PC-3 (cell line): ENCODE measurements at regions not wholly inside any gene's neighbourhood (a gene's known extent, or its start where the extent isn't known, plus 50 kb on each side); places are given as distances from the start of the nearest gene placed in this dataset.
"Not testable (repeated sequence)": the region's sequence is repeated elsewhere in the genome, so short reads cannot be mapped to it uniquely, and the experiment has no call there.

ENCODE experiments used
- ATAC-seq: fragments of 200-7000 bp; cut with Tn5 transposase; 2 replicates; pipeline ENCODE4 v1.9.1; 2020; ENCODE audit warnings: mild to moderate bottlenecking, moderate library complexity
- BruUV-seq: library from RNA; stranded (reverse); fragments of 400-500 nt; replicated peaks from 2 replicates; lab custom pipeline; 2021; lab: Mats Ljungman, UMichigan
- CTCF ChIA-PET: fragments of 300-600 bp; sonication (Branson Sonifier 250); formaldehyde crosslinking; loops from one replicate; lab custom pipeline; 2022; ENCODE audit warnings: antibody characterized with exemption; lab: Charles Lee
- POLR2A ChIA-PET: fragments of 300-600 bp; sonication (Branson Sonifier 250); formaldehyde crosslinking; loops from one replicate; lab custom pipeline; 2022; ENCODE audit warnings: antibody characterized with exemption; ENCODE audit not compliant: unreplicated experiment; lab: Charles Lee
- DNase-seq: peaks from one replicate; pipeline ENCODE4 v3.0.0-alpha.2; 2015
- H2AFZ ChIP-seq: fragments of 300-600 bp; sonication (generic); 2 replicates; pipeline ENCODE4 v1.6.0; 2016; ENCODE audit warnings: antibody characterized with exemption, low read length
- H3F3A ChIP-seq: fragments of 300-600 bp; sonication (generic); one replicate; pipeline ENCODE4 v1.6.0; 2017; ENCODE audit warnings: antibody characterized with exemption, low read length, control low read depth, mild to moderate bottlenecking; ENCODE audit not compliant: unreplicated experiment
- H3K27ac ChIP-seq: fragments of 300-600 bp; sonication (generic); 2 replicates; pipeline ENCODE4 v1.5.1; 2016; ENCODE audit warnings: mild to moderate bottlenecking, low read length
- H3K27me3 ChIP-seq: fragments of 300-600 bp; sonication (generic); 2 replicates; pipeline ENCODE4 v1.6.1; 2016; ENCODE audit warnings: low read length, mixed read lengths
- H3K36me3 ChIP-seq: fragments of 300-600 bp; sonication (generic); 2 replicates; pipeline ENCODE4 v1.6.1; 2016; ENCODE audit warnings: low read depth, mixed run types, low read length, mixed read lengths
- H3K4me1 ChIP-seq: fragments of 300-600 bp; sonication (generic); 2 replicates; pipeline ENCODE4 v1.5.1; 2016; ENCODE audit warnings: low read length; ENCODE audit not compliant: insufficient read depth
- H3K4me2 ChIP-seq: fragments of 300-600 bp; sonication (generic); 2 replicates; pipeline ENCODE4 v1.6.0; 2016; ENCODE audit warnings: low read length
- H3K4me3 ChIP-seq: fragments of 300-600 bp; sonication (generic); 2 replicates; pipeline ENCODE4 v1.5.1; 2016; ENCODE audit warnings: mild to moderate bottlenecking, low read length, mixed read lengths
- H3K79me2 ChIP-seq: fragments of 300-600 bp; sonication (generic); 2 replicates; pipeline ENCODE4 v1.6.1; 2017; ENCODE audit warnings: low read length, mixed read lengths
- H3K9ac ChIP-seq: fragments of 300-600 bp; sonication (generic); 2 replicates; pipeline ENCODE4 v1.6.0; 2016; ENCODE audit warnings: mild to moderate bottlenecking, low read length
- H3K9me2 ChIP-seq: fragments of 300-600 bp; sonication (generic); replicated peaks from 2 replicates; pipeline ENCODE4 v1.6.1; 2016; ENCODE audit warnings: mixed run types, low read length, mixed read lengths
- H3K9me3 ChIP-seq: fragments of 300-600 bp; sonication (generic); 2 replicates; pipeline ENCODE4 v1.6.1; 2016; ENCODE audit warnings: low read length, mixed read lengths
- H4K20me1 ChIP-seq: fragments of 300-600 bp; sonication (generic); 2 replicates; pipeline ENCODE4 v1.6.1; 2016; ENCODE audit warnings: low read length, mixed read lengths
- CTCF ChIP-seq: fragments of 300-600 bp; sonication (generic); conservative IDR thresholded peaks from 2 replicates; pipeline ENCODE4 v1.5.1; 2017; ENCODE audit warnings: antibody characterized with exemption, low read depth, mild to moderate bottlenecking, low read length
- EZH2 ChIP-seq: fragments of 300-600 bp; sonication (generic); IDR thresholded peaks from one replicate; pipeline ENCODE4 v1.6.1; 2017; ENCODE audit warnings: antibody characterized with exemption, mild to moderate bottlenecking, low read length; ENCODE audit not compliant: unreplicated experiment
- EZH2phosphoT487 ChIP-seq: fragments of 300-600 bp; sonication (generic); IDR thresholded peaks from 2 replicates; pipeline ENCODE4 v1.6.1; 2018; ENCODE audit warnings: mild to moderate bottlenecking, antibody characterized with exemption, low read length, borderline replicate concordance
- intact Hi-C: fragments of 100-400 bp; cut with micrococcal nuclease; formaldehyde crosslinking; loops from 2 replicates; pipeline ENCODE4 v1.9.0; 2023

- Histone ChIP-seq H3K79me2 (no peaks in the 10 kb centered on the region), H3K27me3 (no peaks in the 10 kb centered on the region), H3K36me3 (no peaks in the 10 kb centered on the region), H3F3A (no peaks in the 10 kb centered on the region), H3K27ac (no peak overlapping the region), H2AFZ (no peak overlapping the region), H3K9me3 (no peaks in the 10 kb centered on the region), H4K20me1 (no peaks in the 10 kb centered on the region), H3K4me1 (no peaks in the 10 kb centered on the region), H3K4me2 (no peak overlapping the region), H3K4me3 (no peak overlapping the region), H3K9me2 (no peaks in the 10 kb centered on the region), H3K9ac (no peak overlapping the region)
- POLR2A ChIA-PET, result no interaction called here
- BruUV-seq, result no TSS peak
- CTCF ChIA-PET, result no interaction called here
- DNase-seq, result no peak
- TF ChIP-seq EZH2 (no peak), CTCF (no peak), EZH2phosphoT487 (no peak)
- intact Hi-C loops, result no loop called here
- no peak for ATAC-seq
These were observed 600.5 kb upstream of the EDIL3 start for GRCh38 chr5:84985148-84985547.

GRCh38 chr5:84986688-84987087, 602.0 kb upstream of the EDIL3 start:
- ChIA-PET POLR2A (no interaction called here), CTCF (no interaction called here)
- Histone ChIP-seq H3K9ac (no peak overlapping the region), H3K4me1 (no peaks in the 10 kb centered on the region), H3K27ac (no peak overlapping the region), H2AFZ (no peak overlapping the region), H3K9me3 (no peaks in the 10 kb centered on the region), H4K20me1 (no peaks in the 10 kb centered on the region), H3K27me3 (no peaks in the 10 kb centered on the region), H3K79me2 (no peaks in the 10 kb centered on the region), H3K4me2 (no peak overlapping the region), H3K9me2 (no peaks in the 10 kb centered on the region), H3K4me3 (no peak overlapping the region), H3K36me3 (no peaks in the 10 kb centered on the region), H3F3A (no peaks in the 10 kb centered on the region)
- BruUV-seq, result no TSS peak
- DNase-seq, result peak; percentile 11
- intact Hi-C loops, result no loop called here
- TF ChIP-seq EZH2 (no peak), EZH2phosphoT487 (no peak), CTCF (no peak)
- no peak for ATAC-seq

- Histone ChIP-seq H3K27me3 (no peaks in the 10 kb centered on the region), H3F3A (no peaks in the 10 kb centered on the region), H3K36me3 (no peaks in the 10 kb centered on the region), H3K79me2 (no peaks in the 10 kb centered on the region), H3K4me2 (no peak overlapping the region), H3K4me3 (no peak overlapping the region), H3K27ac (peak overlapping the region; percentile 39; the same call in 1 of the 2 replicates), H3K9ac (no peak overlapping the region), H3K4me1 (no peaks in the 10 kb centered on the region), H2AFZ (no peak overlapping the region), H3K9me3 (no peaks in the 10 kb centered on the region), H4K20me1 (no peaks in the 10 kb centered on the region), H3K9me2 (no peaks in the 10 kb centered on the region)
- ChIA-PET POLR2A (no interaction called here), CTCF (no interaction called here)
- peak; percentile 54 for ATAC-seq
- BruUV-seq, result no TSS peak
- DNase-seq, result peak; percentile 57
- intact Hi-C loops, result no loop called here
- no peak for TF ChIP-seq CTCF
- no peak for TF ChIP-seq EZH2phosphoT487
- TF ChIP-seq EZH2, result no peak
These were observed 616.0 kb upstream of the EDIL3 start for GRCh38 chr5:85000671-85001070.

GRCh38 chr5:85002026-85002425, 617.3 kb upstream of the EDIL3 start:
- H3K4me2 ChIP-seq, H3K9ac ChIP-seq, H3K4me3 ChIP-seq, H3K9me3 ChIP-seq, BruUV-seq, H3K36me3 ChIP-seq, H3K27me3 ChIP-seq, H4K20me1 ChIP-seq, intact Hi-C loops, H3K9me2 ChIP-seq, ATAC-seq, H3K27ac ChIP-seq, POLR2A ChIA-PET, H2AFZ ChIP-seq, H3K4me1 ChIP-seq, DNase-seq, H3F3A ChIP-seq, H3K79me2 ChIP-seq, CTCF ChIA-PET: not testable (repeated sequence)
